ENCODE measurements at regions not wholly inside any gene's neighbourhood (a gene's known extent, or its start where the extent isn't known, plus 50 kb on each side); places are given as distances from the start of the nearest gene placed in this dataset.

GRCh38 chr4:26031704-26032103, 117.7 kb downstream of the SMIM20 start:
- in situ Hi-C loops (cut with MboI), result no loop called here
- FAIRE-seq (no peak), ATAC-seq (no peak), DNase-seq (ENCODE audit: low read depth, low spot score) (no peak)
- H3K36me3 ChIP-seq (ENCODE audit: control insufficient read depth in 2 of 2, insufficient read depth in 2 of 2, low read length in 1 of 2), result no peaks in the 10 kb centered on the region
- no peak overlapping the region for H3K4me2 ChIP-seq (ENCODE audit: control insufficient read depth, insufficient read depth)
- H3K27ac ChIP-seq (ENCODE audit: control insufficient read depth, insufficient read depth), result no peak overlapping the region
- 77% methylated on average over 4 of the region's 4 CpGs for whole genome bisulfite sequencing (ENCODE audit: insufficient coverage, insufficient replicate concordance, low lambda C conversion rate, missing lambda C conversion rate)
- ChIA-PET CTCF (interaction anchor here (3.0 kb wide), 2 partner anchors 294 to 298 kb away, joined by 16 to 18 read pairs; no protein-coding TSS in a partner anchor), RAD21 (ENCODE audit: unreplicated experiment) (interaction anchor here (2.6 kb wide), 1 partner anchor 27 kb away, joined by 11 read pairs; no protein-coding TSS in a partner anchor), SMC1A (ENCODE audit: uncharacterized antibody, unreplicated experiment) (no interaction called here), POLR2A (no interaction called here)
- intact Hi-C loops (cut with micrococcal nuclease; ENCODE audit: unreplicated experiment), result no loop called here
- no peak overlapping the region for H2AFZ ChIP-seq (ENCODE audit: control insufficient read depth, low read depth, low read length)
- H3K9me3 ChIP-seq (replicated peaks; ENCODE audit: control insufficient read depth, insufficient read depth, low read length), result no peaks in the 10 kb centered on the region; the same call in 2 of the 3 replicates
- no peak overlapping the region for H3K9ac ChIP-seq (ENCODE audit: control insufficient read depth, insufficient read depth, low read length)
- H3K4me1 ChIP-seq (ENCODE audit: control insufficient read depth, insufficient read depth, low read length), result peaks cover 4% of the 10 kb centered on the region
- no TSS peak for BruUV-seq (replicated peaks)
- H4K20me1 ChIP-seq (ENCODE audit: control insufficient read depth, insufficient read depth), result no peaks in the 10 kb centered on the region
- H3K27me3 ChIP-seq (replicated peaks in 1 of 2; ENCODE audit: control insufficient read depth in 2 of 2, insufficient read depth in 2 of 2, low read length in 1 of 2), result no peaks in the 10 kb centered on the region
- no peak overlapping the region for H3K4me3 ChIP-seq
- no peaks in the 10 kb centered on the region for H3K79me2 ChIP-seq (ENCODE audit: control insufficient read depth, insufficient read depth, low read length)
- TF ChIP-seq TARDBP (IDR thresholded peaks at IDR 0.05; ENCODE audit: borderline replicate concordance) (no peak), BACH1 (IDR thresholded peaks at IDR 0.05; ENCODE audit: borderline replicate concordance) (no peak), NFXL1 (IDR thresholded peaks at IDR 0.05; ENCODE audit: borderline replicate concordance) (no peak), ELK1 (IDR thresholded peaks at IDR 0.05; ENCODE audit: low read depth, low read length) (no peak), NKRF (conservative IDR thresholded peaks at IDR 0.05) (no peak), BCL11A (IDR thresholded peaks at IDR 0.05; ENCODE audit: low read depth, low read length) (no peak), TCF7 (IDR thresholded peaks at IDR 0.05; ENCODE audit: borderline replicate concordance) (no peak), E2F4 (IDR thresholded peaks at IDR 0.05; ENCODE audit: low read depth, low read length) (no peak), NR2C1 (IDR thresholded peaks at IDR 0.05) (no peak), TAF1 (IDR thresholded peaks at IDR 0.05; ENCODE audit: borderline replicate concordance, low read depth, low read length) (no peak), TCF3 (IDR thresholded peaks at IDR 0.05; ENCODE audit: borderline replicate concordance, insufficient read depth, low read depth, low read length) (no peak), CHD4 (IDR thresholded peaks at IDR 0.05) (no peak), SKIL (IDR thresholded peaks at IDR 0.05; ENCODE audit: low read depth, poor library complexity, severe bottlenecking) (no peak), ZBTB4 (CRISPR knock-in tag; IDR thresholded peaks at IDR 0.05) (no peak), SUPT20H (IDR thresholded peaks at IDR 0.05; ENCODE audit: borderline replicate concordance, control insufficient read depth, low read depth, low read length) (no peak)
